ENCODE measurements at regions not wholly inside any gene's neighbourhood (a gene's known extent, or its start where the extent isn't known, plus 50 kb on each side); places are given as distances from the start of the nearest gene placed in this dataset.

DNA sequence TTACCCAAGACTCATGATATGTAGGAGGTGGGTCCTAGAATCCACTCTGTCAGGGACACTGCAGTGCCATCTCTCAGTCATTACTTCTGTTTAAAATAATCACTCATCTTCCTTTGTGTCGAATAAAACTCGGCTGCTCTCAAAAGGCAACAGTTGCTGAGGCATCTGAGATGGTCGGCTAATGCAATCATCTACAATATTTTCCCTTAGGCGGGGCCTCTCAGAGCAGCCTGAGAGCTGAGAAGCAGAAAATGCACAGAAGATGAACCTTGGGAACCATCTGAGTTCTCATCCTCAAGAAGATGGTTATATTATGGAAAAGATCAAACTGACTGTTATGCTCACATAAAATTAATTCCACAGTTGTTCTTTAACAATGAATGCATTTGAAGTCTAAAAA lies 1518.2 kb upstream of the TENM4 start:
- intact Hi-C loops (cut with micrococcal nuclease; ENCODE audit: unreplicated experiment) (no loop called here), in situ Hi-C loops (cut with HindIII; ENCODE audit: low pct_unique_long_range_greater_than_20kb, low sequenced_read_pairs) (no loop called here)
- Histone ChIP-seq H3K27ac (ENCODE audit: low read length) (no peak overlapping the region), H3K4me3 (ENCODE audit: low read depth in 2 of 2, low read length in 2 of 2) (no peak overlapping the region), H3K36me3 (ENCODE audit: control insufficient read depth, insufficient read depth, low read length) (no peaks in the 10 kb centered on the region), H3K27me3 (ENCODE audit: control insufficient read depth, insufficient read depth, low read length) (no peaks in the 10 kb centered on the region), H3K4me1 (ENCODE audit: control insufficient read depth, insufficient read depth, low read length) (no peaks in the 10 kb centered on the region), H3K9me3 (ENCODE audit: control insufficient read depth, insufficient read depth, low read depth, low read length) (no peaks in the 10 kb centered on the region)
- POLR2A ChIA-PET, result no interaction called here
- ATAC-seq (no peak), DNase-seq (ENCODE audit: low read depth, low spot score) (no peak)
- CTCF ChIA-PET, result no interaction called here
- BruUV-seq (replicated peaks), result no TSS peak
- no peak for TF ChIP-seq TCF7L2 (IDR thresholded peaks at IDR 0.05; ENCODE audit: low read depth, low read length)

DNA sequence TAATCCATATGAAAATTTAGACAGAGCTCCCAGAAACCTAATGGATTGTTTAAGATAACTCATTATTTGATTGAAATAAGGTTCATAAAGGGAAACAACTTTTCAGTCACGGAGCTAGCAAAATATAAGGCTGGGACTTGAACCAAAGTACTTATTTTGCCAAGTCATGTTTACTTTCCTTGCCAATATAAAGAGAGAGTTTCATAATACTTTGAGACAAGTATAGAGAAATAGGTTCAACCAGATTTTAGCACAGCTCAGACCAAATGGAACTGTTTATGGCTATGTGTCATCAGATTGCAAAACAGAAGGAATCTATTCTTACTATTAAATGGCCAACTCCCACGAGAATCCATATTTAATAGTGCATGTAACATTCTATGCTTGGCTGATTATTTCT lies 1517.5 kb upstream of the TENM4 start:
- Histone ChIP-seq H3K27me3 (ENCODE audit: control insufficient read depth, insufficient read depth, low read length) (no peaks in the 10 kb centered on the region), H3K4me1 (ENCODE audit: control insufficient read depth, insufficient read depth, low read length) (no peaks in the 10 kb centered on the region), H3K4me3 (ENCODE audit: low read depth in 2 of 2, low read length in 2 of 2) (no peak overlapping the region), H3K36me3 (ENCODE audit: control insufficient read depth, insufficient read depth, low read length) (no peaks in the 10 kb centered on the region), H3K27ac (ENCODE audit: low read length) (no peak overlapping the region), H3K9me3 (ENCODE audit: control insufficient read depth, insufficient read depth, low read depth, low read length) (no peaks in the 10 kb centered on the region)
- BruUV-seq (replicated peaks), result no TSS peak
- TF ChIP-seq, protein P1, sequence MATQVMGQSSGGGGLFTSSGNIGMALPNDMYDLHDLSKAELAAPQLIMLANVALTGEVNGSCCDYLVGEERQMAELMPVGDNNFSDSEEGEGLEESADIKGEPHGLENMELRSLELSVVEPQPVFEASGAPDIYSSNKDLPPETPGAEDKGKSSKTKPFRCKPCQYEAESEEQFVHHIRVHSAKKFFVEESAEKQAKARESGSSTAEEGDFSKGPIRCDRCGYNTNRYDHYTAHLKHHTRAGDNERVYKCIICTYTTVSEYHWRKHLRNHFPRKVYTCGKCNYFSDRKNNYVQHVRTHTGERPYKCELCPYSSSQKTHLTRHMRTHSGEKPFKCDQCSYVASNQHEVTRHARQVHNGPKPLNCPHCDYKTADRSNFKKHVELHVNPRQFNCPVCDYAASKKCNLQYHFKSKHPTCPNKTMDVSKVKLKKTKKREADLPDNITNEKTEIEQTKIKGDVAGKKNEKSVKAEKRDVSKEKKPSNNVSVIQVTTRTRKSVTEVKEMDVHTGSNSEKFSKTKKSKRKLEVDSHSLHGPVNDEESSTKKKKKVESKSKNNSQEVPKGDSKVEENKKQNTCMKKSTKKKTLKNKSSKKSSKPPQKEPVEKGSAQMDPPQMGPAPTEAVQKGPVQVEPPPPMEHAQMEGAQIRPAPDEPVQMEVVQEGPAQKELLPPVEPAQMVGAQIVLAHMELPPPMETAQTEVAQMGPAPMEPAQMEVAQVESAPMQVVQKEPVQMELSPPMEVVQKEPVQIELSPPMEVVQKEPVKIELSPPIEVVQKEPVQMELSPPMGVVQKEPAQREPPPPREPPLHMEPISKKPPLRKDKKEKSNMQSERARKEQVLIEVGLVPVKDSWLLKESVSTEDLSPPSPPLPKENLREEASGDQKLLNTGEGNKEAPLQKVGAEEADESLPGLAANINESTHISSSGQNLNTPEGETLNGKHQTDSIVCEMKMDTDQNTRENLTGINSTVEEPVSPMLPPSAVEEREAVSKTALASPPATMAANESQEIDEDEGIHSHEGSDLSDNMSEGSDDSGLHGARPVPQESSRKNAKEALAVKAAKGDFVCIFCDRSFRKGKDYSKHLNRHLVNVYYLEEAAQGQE (IDR thresholded peaks at IDR 0.05; ENCODE audit: insufficient read depth in 1 of 2, low read depth in 2 of 2, low read length in 1 of 2), result no peak
- TF ChIP-seq, protein P2, sequence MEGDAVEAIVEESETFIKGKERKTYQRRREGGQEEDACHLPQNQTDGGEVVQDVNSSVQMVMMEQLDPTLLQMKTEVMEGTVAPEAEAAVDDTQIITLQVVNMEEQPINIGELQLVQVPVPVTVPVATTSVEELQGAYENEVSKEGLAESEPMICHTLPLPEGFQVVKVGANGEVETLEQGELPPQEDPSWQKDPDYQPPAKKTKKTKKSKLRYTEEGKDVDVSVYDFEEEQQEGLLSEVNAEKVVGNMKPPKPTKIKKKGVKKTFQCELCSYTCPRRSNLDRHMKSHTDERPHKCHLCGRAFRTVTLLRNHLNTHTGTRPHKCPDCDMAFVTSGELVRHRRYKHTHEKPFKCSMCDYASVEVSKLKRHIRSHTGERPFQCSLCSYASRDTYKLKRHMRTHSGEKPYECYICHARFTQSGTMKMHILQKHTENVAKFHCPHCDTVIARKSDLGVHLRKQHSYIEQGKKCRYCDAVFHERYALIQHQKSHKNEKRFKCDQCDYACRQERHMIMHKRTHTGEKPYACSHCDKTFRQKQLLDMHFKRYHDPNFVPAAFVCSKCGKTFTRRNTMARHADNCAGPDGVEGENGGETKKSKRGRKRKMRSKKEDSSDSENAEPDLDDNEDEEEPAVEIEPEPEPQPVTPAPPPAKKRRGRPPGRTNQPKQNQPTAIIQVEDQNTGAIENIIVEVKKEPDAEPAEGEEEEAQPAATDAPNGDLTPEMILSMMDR (IDR thresholded peaks at IDR 0.05), result no peak
- TF ChIP-seq POLR2AphosphoS5 (IDR thresholded peaks at IDR 0.05; ENCODE audit: low read depth, low read length), result no peak
- TF ChIP-seq TCF7L2 (IDR thresholded peaks at IDR 0.05; ENCODE audit: low read depth, low read length), result no peak
- TF ChIP-seq SIN3A (IDR thresholded peaks at IDR 0.05; ENCODE audit: borderline replicate concordance, insufficient read depth, low read depth, low read length), result no peak
- ATAC-seq (no peak), DNase-seq (ENCODE audit: low read depth, low spot score) (no peak)
- in situ Hi-C loops (cut with HindIII; ENCODE audit: low pct_unique_long_range_greater_than_20kb, low sequenced_read_pairs) (no loop called here), intact Hi-C loops (cut with micrococcal nuclease; ENCODE audit: unreplicated experiment) (no loop called here)
- ChIA-PET CTCF (no interaction called here), POLR2A (no interaction called here)

DNA sequence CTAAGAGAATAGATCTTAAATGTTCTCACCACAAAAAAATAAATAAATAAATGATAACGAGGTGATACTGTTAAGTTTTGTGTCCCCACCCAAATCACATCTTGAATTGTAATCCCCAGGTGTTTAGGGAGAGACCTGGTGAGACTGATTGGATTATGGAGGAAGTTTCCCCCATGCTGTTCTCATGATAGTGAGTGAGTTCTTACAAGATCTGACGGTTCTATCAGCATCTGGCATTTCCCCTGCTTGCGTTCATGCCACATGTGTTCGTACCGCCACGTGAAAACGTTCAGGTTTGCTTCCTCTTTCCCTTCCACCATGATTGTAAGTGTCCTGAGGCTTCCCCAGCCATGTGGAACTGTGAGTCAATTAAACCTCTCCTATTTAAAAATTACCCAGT lies 1514.8 kb upstream of the TENM4 start:
- no peaks in the 10 kb centered on the region for H3K4me1 ChIP-seq (ENCODE audit: control insufficient read depth, insufficient read depth, low read length)
- TF ChIP-seq POLR2AphosphoS5 (IDR thresholded peaks at IDR 0.05; ENCODE audit: low read depth, low read length) (no peak), TCF7L2 (IDR thresholded peaks at IDR 0.05; ENCODE audit: low read depth, low read length) (no peak), SIN3A (IDR thresholded peaks at IDR 0.05; ENCODE audit: borderline replicate concordance, insufficient read depth, low read depth, low read length) (no peak)
- TF ChIP-seq, protein P1 (IDR thresholded peaks at IDR 0.05; ENCODE audit: insufficient read depth in 1 of 2, low read depth in 2 of 2, low read length in 1 of 2), result no peak
- peaks cover 9% of the 10 kb centered on the region; the same call in 1 of the 2 replicates for H3K9me3 ChIP-seq (ENCODE audit: control insufficient read depth, insufficient read depth, low read depth, low read length)
- ATAC-seq, result no peak
- in situ Hi-C loops (cut with HindIII; ENCODE audit: low pct_unique_long_range_greater_than_20kb, low sequenced_read_pairs) (no loop called here), intact Hi-C loops (cut with micrococcal nuclease; ENCODE audit: unreplicated experiment) (no loop called here)
- DNase-seq (ENCODE audit: low read depth, low spot score), result no peak
- CTCF ChIA-PET, result no interaction called here
- H3K4me3 ChIP-seq (ENCODE audit: low read depth in 2 of 2, low read length in 2 of 2), result no peak overlapping the region
- H3K27ac ChIP-seq (ENCODE audit: low read length), result no peak overlapping the region
- H3K27me3 ChIP-seq (ENCODE audit: control insufficient read depth, insufficient read depth, low read length), result no peaks in the 10 kb centered on the region
- H3K36me3 ChIP-seq (ENCODE audit: control insufficient read depth, insufficient read depth, low read length), result no peaks in the 10 kb centered on the region
- no TSS peak for BruUV-seq (replicated peaks)
- POLR2A ChIA-PET, result no interaction called here

Data from Panc1 (cell line).